GM18861 (cell line): ENCODE measurements at regions not wholly inside any gene's neighbourhood (a gene's known extent, or its start where the extent isn't known, plus 50 kb on each side); places are given as distances from the start of the nearest gene placed in this dataset.
A peak's percentile ranks its signal among the peaks of the same experiment; 100 is the strongest.
"Not testable (repeated sequence)": the region's sequence is repeated elsewhere in the genome, so short reads cannot be mapped to it uniquely, and the experiment has no call there.

Source experiments
- ATAC-seq: cut with Tn5 transposase; IDR thresholded peaks from one replicate; pipeline ENCODE4 v1.9.1; 2021; ENCODE audit not compliant: unreplicated experiment

DNA sequence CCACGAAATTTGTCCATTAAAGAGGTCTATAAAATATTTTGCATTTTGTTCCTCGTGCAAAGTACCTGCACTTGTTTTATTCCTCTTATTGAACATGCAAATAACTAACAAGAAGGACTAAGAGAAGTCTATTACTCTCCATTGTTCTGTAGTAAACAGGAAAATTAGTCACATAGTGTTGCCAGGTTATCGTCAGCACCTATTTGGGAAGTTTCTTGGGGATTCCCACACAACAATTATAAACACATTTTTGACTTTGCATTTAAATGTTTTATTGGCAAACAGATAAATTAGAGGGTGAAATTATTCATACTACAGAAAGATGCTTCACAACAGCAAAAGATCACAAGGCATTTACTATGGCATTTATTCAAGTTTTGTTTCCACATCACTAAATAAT is 174.5 kb downstream of the ZC3H11B start:
- no peak for ATAC-seq

DNA sequence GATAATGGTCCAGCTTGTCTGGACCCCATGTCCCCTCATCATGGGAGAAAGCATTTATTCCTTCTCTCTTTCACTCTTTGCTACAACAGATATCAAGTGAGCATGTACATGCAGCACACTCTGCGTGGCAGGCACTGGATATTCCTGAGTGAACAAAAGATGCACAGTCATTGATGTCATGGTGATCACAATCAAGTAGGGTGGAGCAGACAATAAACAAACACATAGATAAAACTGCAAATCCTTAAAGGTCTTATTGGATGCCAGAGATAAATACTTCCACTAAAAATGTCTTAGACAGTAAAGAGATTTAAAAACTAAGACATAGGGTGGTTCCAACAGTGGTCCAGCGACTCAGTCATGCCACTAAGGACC is 178.0 kb downstream of the ZC3H11B start:
- ATAC-seq, result no peak

DNA sequence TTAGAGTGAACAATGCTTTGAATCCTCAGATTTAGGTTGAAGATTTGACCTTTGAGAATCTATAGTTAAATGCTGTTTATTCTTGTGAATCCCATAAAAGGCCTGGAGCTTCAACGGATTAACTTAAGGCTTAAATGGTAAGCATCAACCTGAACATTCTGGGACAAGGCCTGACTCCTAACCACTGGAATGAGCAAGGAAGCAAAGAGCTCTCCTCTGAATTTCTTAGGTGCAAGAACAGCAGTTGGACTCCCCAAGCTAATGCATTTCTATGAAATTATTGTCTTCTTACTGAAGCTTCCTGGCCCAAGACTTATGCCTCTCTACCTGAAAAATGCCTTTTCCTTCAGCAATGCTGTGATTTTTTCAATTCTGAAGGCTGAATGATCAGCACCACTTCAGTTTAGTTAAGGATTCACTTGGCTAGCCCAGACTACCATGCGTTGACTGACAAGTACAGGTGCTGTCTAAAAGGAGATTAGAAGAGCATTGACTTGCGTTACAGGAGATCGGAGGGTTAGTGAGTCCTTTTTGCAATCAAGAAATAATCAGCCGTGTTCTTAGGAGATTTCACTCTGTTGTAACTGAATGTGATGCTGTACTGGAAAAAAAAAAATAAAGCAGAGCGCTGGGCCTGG is 178.5 kb downstream of the ZC3H11B start:
- ATAC-seq, result no peak

DNA sequence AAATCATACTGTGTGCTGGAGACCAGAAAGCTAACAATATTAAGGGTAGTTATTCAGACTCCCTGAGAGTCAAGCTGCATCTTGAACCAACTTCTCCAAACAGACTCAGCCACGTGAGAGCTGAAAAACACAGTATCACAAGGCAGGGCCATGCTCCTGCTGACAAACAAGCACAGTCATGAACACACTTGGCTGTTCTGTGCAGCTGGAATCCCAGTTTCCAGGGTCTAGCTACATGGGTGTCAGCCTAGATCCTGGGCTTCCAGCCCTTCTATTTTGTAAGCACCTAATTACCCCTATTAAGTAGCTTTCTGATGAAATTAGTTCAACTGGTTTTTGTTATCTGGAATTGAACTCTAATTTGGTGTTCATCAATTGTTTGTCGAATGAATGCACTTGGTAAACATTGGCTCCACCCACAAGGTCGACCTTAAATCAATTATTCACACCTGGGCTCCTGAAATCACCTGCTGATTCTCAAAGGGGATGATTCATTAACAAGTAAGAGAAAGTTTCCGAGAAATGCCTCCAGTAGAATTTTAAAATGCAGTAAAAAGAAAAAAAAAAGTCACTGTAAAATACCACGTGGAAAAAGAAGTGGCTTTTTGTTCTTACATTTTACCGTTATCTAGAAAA is 179.3 kb downstream of the ZC3H11B start:
- no peak for ATAC-seq

DNA sequence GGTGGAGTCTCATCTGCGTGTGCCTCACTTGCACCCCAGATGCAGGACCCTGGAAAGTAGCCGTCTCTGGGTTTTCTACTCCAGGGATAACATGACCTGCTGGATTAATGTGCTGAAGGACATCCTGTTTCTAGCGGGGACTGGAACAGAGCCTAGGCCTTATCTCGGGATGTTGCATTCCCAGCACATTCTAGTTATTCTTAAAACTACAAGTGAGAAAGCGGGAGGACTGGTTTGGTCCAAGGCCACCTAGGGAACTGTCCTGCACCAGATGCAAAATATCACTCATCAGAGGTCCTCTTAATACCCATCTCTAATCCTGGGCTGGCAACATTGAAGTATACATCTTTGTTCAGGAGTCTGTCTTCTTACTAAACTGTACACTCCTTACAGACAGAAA is 179.9 kb downstream of the ZC3H11B start:
- ATAC-seq, result no peak

DNA sequence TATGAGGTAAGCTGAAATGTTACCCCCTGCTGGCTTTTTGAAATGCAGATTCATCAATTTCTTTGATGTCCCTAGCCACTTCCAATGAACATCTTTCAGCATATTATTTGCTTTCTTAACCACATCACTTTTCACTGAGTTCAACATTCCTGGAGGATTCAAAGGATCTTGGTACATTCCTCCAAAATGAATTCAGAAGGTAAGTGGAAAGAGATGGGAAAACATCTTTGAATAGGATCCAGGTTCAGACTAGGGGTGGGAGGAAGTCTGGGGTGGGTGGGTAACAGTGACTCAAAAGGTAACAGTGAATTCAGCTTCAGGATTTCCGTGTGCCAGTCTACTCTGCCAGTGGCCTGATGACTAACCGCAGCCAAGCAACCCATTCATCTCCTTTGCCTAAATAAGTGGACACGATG is 180.7 kb downstream of the ZC3H11B start:
- no peak for ATAC-seq

DNA sequence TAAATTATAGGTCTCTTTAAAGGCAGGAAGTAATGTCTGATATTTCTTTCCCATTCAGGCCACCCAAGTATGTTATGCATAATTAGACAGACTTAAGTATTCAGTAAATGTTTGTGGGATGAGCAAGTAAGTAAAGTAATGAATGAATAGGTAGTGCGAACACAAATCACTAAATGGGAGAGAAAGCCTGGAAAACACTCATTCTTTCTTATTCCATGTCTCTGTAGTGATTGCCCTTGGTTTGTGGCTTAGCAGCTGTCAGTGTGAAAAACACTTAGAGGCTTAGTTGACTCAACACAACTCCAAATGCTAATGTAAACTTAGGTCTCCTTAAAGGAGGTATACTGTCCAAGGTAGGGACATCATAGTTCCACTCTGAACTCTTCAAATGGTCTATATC is 182.5 kb downstream of the ZC3H11B start:
- no peak for ATAC-seq

DNA sequence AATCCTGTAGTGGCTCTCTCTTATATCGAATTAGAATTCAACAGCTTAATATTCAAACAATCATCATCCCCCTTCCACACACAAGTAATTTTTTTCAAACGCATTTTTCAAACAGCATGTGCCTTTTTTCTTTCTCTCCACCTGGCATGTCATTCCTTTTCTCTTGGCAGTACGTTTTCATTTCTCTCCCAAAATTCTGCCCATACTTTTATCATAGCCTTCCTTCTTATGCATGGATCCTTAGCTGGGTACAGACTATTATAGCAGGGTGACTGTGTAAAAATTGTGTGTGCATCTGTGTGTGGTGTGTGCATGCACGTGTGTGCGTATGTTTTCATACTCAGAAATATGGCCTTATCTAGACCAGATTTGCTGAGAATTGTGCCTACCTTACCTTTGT is 184.3 kb downstream of the ZC3H11B start:
- no peak for ATAC-seq

DNA sequence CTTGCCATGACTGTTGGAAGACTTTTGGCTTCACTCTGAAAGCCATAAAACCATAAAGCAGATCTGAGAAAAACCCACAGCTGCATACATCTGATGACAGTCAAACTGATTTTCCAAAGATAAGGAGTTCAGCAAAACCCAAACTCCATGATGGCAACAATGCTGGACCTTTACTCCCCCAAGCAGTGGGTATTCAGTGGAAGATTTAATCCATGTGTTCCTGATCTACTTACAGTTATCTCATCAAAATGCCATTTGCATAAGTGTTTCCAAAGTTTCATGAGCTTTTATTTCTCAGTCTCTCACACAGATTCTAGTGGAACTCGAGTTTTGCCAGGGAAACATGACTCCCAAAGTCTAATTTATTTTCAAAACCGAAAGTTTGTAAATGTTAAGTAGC is 184.9 kb downstream of the ZC3H11B start:
- no peak for ATAC-seq

DNA sequence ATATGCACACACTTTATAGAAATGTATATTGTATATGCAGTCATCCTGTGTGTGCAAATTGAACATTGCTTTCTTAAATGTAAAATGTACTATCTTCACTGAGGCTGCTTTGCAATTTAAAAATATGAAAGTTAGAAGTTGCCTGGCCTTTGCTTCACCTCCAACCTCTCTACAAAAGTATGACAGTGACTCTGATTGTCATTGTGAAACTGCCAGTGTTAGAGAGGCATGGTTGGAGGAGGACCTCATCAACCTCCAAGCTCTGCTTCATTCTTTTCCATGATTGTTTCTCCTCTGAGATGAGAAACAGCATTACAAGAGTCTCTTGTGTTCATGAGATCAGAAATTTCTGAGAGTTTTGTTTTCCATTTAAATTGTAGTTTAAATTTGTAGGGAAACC is 185.5 kb downstream of the ZC3H11B start:
- no peak for ATAC-seq

DNA sequence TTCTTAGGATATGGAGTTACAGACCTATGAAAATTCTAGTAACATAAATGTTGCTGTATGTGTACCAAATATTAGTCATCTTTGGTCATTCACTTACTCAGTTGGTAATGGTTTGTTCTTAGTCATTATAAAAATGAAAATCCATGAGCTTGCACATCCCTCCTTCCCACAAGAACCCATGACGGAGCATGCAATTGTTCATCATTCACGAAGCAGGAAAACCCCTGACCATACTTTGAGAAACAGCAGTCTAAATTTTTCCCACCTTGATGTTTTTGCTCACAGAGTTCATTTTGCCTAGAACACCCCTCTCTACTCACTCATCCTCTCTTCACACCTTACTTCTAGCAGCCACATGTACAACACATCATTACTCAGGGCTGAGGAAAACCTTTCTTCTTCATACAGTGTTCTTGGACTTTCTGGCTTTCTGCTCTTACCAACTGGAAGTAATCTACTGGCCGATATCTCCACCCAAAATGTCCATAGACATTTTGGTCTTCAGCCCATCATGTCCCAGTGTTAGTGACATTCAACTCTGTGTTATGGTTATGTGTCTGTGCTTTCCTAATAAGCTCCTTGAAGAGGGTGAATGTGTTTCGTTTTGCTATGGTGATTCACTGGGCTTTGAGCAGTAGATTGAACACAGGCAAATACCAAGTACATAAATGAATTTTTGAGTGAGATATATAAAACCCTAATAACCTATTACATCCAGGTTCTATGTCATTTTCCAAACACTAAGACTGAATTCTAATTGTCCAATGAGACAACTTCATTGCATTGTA is 189.9 kb downstream of the ZC3H11B start:
- no peak for ATAC-seq

DNA sequence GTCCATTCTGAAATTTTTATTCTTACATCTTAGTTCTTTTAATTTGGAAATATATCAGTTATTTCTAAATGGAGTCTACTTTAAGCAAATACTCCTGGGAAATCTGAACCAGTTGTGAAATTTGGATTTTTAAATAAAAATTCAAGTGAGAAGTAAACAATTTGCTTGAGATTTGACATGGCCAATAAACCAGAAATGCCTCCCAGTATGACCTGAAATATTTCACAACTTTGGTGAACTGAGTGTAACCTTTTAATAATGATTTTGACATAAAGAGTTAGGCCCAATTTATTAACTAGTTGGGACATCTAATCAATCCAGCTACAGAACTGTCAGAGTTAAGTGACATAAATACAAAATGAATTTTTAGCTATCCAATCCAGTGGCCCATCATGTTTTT is 192.0 kb downstream of the ZC3H11B start:
- ATAC-seq, result no peak

DNA sequence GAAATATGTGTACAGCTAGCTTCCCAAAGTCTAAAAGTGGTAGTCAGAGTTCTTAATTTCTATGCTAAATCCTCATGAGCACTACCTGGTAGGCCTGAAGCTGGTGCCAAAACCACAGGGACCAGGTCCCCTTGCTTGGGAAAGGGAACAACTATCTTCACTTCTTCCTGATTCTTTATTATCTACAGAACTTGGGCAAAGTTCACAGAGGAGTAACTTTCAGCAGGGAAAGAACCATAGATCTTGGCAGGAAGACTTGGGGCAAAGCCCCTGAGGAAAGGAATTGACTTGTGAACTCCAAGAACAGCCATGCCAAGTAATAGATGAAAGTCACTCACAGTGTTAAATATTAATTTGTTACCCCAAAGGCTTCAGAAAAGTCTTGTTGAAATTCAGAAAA is 193.0 kb downstream of the ZC3H11B start:
- ATAC-seq, result no peak

DNA sequence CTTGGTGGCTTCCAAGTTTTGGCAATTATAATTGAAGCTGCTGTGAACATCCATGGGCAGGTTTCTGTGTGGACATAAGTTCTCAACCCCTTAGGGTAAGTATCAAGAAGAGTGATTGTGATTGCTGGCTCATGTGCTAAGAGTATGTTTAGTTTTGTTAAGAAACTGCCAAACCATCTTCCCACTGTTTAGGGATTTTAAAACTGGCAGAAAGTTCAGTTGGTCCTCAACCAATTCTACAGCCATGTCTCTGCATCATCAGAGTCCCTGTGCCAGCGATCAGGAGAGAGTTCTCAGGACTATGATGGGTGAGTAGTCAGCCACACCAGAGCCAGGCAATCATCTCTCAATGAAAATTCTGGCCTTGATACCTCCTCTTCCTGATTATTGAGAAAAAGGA is 193.8 kb downstream of the ZC3H11B start:
- ATAC-seq, result no peak

DNA sequence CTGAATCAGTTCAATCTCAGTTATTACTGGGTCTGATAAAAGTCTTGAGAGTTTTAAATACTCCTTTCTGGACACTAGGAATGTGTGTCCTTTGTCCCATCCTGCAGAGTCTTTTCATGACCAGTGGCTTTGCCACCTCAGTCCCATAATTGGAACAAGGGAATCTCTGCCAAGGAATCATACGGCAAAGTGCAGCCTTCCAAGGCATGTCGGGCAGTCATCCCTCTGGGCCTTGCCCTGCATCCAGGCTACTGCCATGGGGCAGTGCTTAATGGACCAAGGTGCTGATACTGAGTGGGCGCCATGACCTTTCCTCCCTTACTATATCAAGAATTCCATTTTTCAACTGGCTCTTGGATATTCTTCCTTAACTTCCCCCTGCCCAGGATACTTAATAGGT is 195.3 kb downstream of the ZC3H11B start:
- ATAC-seq, result no peak

DNA sequence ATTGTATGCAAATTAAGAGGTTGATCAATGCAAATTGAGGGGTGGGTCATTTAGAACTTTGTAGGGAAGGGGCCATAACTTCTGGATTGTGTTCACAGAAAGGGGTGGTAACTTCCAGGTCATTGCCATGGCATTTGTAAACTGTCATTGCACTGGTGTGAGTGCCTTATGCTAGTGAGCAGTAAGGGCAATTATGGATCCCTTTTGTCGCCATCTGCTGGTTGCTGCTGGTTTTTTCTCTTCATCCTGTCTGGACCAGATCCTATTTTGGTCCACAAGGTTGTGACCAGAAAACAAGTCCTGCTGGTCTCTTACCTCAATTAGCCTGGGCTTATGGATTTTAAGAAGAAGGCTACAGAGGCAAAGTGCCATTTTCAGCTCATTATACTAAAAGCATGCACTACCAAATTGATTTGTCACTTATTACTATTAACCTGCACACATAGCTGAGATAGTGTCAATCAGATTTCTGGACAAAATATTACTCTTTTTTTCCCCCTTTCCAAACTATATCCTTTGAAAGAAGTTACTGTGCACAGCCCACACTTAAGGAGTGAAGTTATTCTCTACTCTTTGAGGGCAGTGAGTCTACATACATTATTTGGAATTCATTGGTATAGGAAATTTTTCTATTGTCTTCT is 196.2 kb downstream of the ZC3H11B start:
- ATAC-seq, result peak; percentile 91

DNA sequence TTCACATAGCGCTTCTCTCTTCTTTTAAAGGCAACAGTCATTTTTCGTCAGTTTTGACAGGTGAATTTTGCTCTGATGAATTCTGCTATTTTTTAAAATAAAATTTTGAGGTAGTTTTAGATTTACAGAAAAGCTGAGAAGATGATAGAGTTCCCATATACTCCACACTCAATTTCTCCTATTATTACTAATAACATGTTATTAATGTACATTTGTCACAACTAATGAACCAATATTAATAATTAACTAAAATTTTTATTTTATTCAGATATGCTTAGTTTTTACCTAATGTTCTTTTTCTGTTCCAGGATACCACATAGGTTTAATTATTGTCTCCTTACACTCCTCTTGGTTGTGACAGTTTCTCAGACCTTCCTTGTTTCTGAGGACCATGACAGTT is 197.0 kb downstream of the ZC3H11B start:
- ATAC-seq, result no peak

DNA sequence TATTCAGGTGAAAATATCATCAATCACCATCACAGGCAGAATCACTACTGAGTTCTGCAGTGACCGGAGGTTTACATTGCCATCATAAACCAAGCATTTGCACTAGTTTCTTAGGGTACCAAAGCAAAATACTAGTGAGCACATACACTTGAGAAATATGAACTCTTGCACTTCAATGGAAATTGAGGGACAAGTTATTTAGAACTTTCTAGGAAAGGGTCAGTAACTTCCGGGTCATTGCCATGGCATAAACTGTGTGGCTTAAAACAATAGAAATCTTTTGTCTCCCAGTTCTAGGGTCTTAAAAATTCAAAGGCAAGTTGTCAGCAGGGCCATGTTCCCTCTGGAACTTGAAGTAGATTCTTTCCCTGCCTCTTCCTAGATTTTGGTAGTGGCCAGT is 197.5 kb downstream of the ZC3H11B start:
- no peak for ATAC-seq

DNA sequence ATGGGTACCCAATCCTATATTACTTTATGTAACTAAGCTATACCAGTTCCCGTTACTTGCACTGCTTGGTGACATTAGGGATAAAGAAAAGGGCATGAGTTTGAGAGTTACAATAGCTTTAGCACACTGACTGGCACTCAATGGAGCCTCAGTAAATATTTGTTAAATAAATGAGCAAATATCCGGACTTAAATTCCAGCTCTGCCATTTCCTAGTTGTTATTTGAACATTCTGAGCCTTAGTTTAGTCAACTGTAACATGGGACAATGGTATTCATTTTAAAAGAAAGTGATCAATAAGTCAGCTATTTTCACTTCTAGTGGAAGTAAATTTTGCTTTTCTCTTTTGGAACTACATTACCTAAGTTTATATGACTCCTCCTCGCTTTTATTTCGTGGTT is 198.7 kb downstream of the ZC3H11B start:
- no peak for ATAC-seq

DNA sequence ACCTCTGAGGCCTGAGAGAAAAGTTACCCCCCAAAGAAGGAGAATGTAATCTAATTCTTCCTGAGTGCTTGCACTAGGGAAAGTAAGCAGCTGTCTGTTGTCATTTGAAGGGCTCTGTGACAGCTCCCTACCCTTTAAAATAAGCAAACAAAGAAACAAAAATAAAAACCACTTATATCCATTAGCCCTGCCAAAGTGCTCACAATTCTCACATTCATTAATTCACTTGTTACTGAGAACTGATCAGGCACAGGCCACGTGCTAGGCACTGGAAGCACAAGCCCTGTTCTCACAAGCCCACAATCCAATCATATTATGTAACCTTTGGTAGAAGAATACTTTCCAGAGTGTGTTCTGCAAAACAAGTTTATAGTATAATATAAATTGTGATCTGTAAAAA is 199.4 kb downstream of the ZC3H11B start:
- ATAC-seq, result no peak

DNA sequence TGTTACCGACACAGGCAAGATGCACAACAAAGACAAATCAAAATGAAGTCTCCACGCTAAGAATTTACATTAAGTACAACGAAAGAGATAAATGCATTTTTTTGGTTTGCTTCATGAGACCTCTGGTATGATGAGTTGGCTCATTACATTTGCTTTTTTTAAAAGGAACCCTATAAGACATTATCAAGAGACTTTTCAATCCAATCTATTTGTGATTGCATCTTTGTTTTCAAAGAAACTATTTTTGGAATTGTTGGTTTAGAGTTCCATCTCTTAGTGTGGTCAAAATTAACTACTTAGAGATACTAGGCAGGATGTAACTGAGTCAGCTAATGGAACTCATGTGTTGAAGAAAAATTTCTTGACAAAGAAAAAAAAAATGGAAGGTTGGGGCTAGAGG is 200.1 kb downstream of the ZC3H11B start:
- no peak for ATAC-seq

DNA sequence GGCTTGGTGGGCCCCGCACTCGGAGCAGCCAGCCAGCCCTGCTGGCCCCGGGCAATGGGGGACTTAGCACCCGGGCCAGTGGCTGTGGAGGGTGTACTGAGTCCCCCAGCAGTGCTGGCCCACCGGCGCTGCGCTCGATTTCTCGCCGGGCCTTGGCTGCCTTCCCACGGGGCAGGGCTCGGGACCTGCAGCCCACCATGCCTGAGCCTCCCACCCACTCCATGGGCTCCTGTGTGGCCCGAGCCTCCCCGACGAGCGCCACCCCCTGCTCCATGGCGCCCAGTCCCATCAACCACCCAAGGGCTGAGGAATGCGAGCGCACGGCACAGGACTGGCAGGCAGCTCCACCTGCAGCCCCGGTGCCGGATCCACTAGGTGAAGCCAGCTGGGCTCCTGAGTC is 202.2 kb downstream of the ZC3H11B start:
- not testable (repeated sequence) for ATAC-seq
